Mucosa of rectum (tissue), 2 donors: ENCODE measurements at regions not wholly inside any gene's neighbourhood (a gene's known extent, or its start where the extent isn't known, plus 50 kb on each side); places are given as distances from the start of the nearest gene placed in this dataset.

Experiments
- H3K27ac ChIP-seq, 2 donors: one replicate each; pipeline ENCODE4 v1.7.0; 2013; ENCODE audit warnings: inconsistent platforms in 2 of 2, low read depth in 2 of 2, low read length in 2 of 2
- H3K27me3 ChIP-seq, 2 donors: one replicate each; pipeline ENCODE4 v1.7.0; 2013; ENCODE audit warnings: low read length in 2 of 2; ENCODE audit not compliant: control insufficient read depth in 2 of 2, insufficient read depth in 2 of 2
- H3K36me3 ChIP-seq, 2 donors: one replicate each; pipeline ENCODE4 v1.7.0; 2013; ENCODE audit warnings: low read length in 2 of 2; ENCODE audit not compliant: control insufficient read depth in 2 of 2, insufficient read depth in 2 of 2
- H3K4me1 ChIP-seq, 2 donors: one replicate each; pipeline ENCODE4 v1.7.0; 2013; ENCODE audit warnings: low read length in 2 of 2, mild to moderate bottlenecking in 1 of 2; ENCODE audit not compliant: control insufficient read depth in 2 of 2, insufficient read depth in 2 of 2
- H3K4me3 ChIP-seq, 2 donors: one replicate each; pipeline ENCODE4 v1.7.0; 2013; ENCODE audit warnings: low read length in 2 of 2
- H3K9ac ChIP-seq, 2 donors: one replicate each; pipeline ENCODE4 v1.7.0; 2013; ENCODE audit warnings: low read length in 2 of 2, low read depth in 1 of 2, mild to moderate bottlenecking in 1 of 2
- H3K9me3 ChIP-seq, 2 donors: one replicate each; pipeline ENCODE4 v1.7.0; 2013; ENCODE audit warnings: low read length in 2 of 2; ENCODE audit not compliant: control insufficient read depth in 2 of 2
- donor health status: healthy.
- donor health status: Normal muscosa, but diverticular disease.

GRCh38 chr21:19501115-19501514 lies 1097.5 kb upstream of the TMPRSS15 start:
- peaks cover 3% of the 10 kb centered on the region in 2 donors for H3K9me3 ChIP-seq
- H3K4me1 ChIP-seq: no peaks in the 10 kb centered on the region
- H3K4me3 ChIP-seq: no peak overlapping the region
- H3K27ac ChIP-seq: no peak overlapping the region
- no peak overlapping the region for H3K9ac ChIP-seq
- no peaks in the 10 kb centered on the region for H3K36me3 ChIP-seq
- H3K27me3 ChIP-seq: no peaks in the 10 kb centered on the region

- Histone ChIP-seq H3K27ac (no peak overlapping the region), H3K4me3 (no peak overlapping the region), H3K9me3 (peaks cover 0 to 3% of the 10 kb centered on the region in 2 donors), H3K36me3 (no peaks in the 10 kb centered on the region), H3K4me1 (no peaks in the 10 kb centered on the region), H3K27me3 (no peaks in the 10 kb centered on the region), H3K9ac (no peak overlapping the region)
These were observed 1104.2 kb upstream of the TMPRSS15 start for GRCh38 chr21:19507682-19508260.

GRCh38 chr21:19508442-19508841 lies 1104.9 kb upstream of the TMPRSS15 start:
- Histone ChIP-seq H3K27me3 (no peaks in the 10 kb centered on the region), H3K9me3 (peaks cover 0 to 3% of the 10 kb centered on the region in 2 donors), H3K27ac (no peak overlapping the region), H3K9ac (no peak overlapping the region), H3K4me1 (no peaks in the 10 kb centered on the region), H3K4me3 (no peak overlapping the region), H3K36me3 (no peaks in the 10 kb centered on the region)

- Histone ChIP-seq H3K36me3 (no peaks in the 10 kb centered on the region), H3K4me1 (no peaks in the 10 kb centered on the region), H3K4me3 (no peak overlapping the region), H3K27ac (no peak overlapping the region), H3K9ac (no peak overlapping the region), H3K27me3 (no peaks in the 10 kb centered on the region), H3K9me3 (peaks cover 0 to 6% of the 10 kb centered on the region in 2 donors)
These were observed 1105.3 kb upstream of the TMPRSS15 start for GRCh38 chr21:19508844-19509243.

- Histone ChIP-seq H3K36me3 (no peaks in the 10 kb centered on the region), H3K27ac (no peak overlapping the region), H3K9ac (no peak overlapping the region), H3K4me1 (no peaks in the 10 kb centered on the region), H3K27me3 (no peaks in the 10 kb centered on the region), H3K9me3 (peaks cover 0 to 8% of the 10 kb centered on the region in 2 donors), H3K4me3 (no peak overlapping the region)
These were observed 1106.5 kb upstream of the TMPRSS15 start for GRCh38 chr21:19510057-19510456.

- Histone ChIP-seq H3K4me3 (no peak overlapping the region), H3K27ac (no peak overlapping the region), H3K9ac (no peak overlapping the region), H3K4me1 (no peaks in the 10 kb centered on the region), H3K9me3 (peaks cover 0 to 8% of the 10 kb centered on the region in 2 donors), H3K27me3 (no peaks in the 10 kb centered on the region), H3K36me3 (no peaks in the 10 kb centered on the region)
These were observed 1107.1 kb upstream of the TMPRSS15 start for GRCh38 chr21:19510653-19511052.

GRCh38 chr21:19522381-19522780 lies 1118.8 kb upstream of the TMPRSS15 start:
- Histone ChIP-seq H3K27me3 (no peaks in the 10 kb centered on the region), H3K4me1 (no peaks in the 10 kb centered on the region), H3K27ac (no peak overlapping the region), H3K9ac (no peak overlapping the region), H3K36me3 (no peaks in the 10 kb centered on the region), H3K4me3 (no peak overlapping the region), H3K9me3 (no peaks in the 10 kb centered on the region)

- Histone ChIP-seq H3K4me1 (no peaks in the 10 kb centered on the region), H3K4me3 (no peak overlapping the region), H3K27ac (no peak overlapping the region), H3K27me3 (no peaks in the 10 kb centered on the region), H3K36me3 (no peaks in the 10 kb centered on the region), H3K9ac (no peak overlapping the region), H3K9me3 (no peaks in the 10 kb centered on the region)
These were observed 1119.5 kb upstream of the TMPRSS15 start for GRCh38 chr21:19523061-19523460.

- H3K36me3 ChIP-seq: no peaks in the 10 kb centered on the region
- no peaks in the 10 kb centered on the region for H3K27me3 ChIP-seq
- H3K9ac ChIP-seq: no peak overlapping the region
- no peak overlapping the region for H3K4me3 ChIP-seq
- no peaks in the 10 kb centered on the region for H3K9me3 ChIP-seq
- no peak overlapping the region for H3K27ac ChIP-seq
- no peaks in the 10 kb centered on the region for H3K4me1 ChIP-seq
These were observed 1120.2 kb upstream of the TMPRSS15 start for GRCh38 chr21:19523746-19524145.

- Histone ChIP-seq H3K9ac (no peak overlapping the region), H3K9me3 (no peaks in the 10 kb centered on the region), H3K4me1 (no peaks in the 10 kb centered on the region), H3K27me3 (no peaks in the 10 kb centered on the region), H3K27ac (no peak overlapping the region), H3K4me3 (no peak overlapping the region), H3K36me3 (no peaks in the 10 kb centered on the region)
These were observed 1125.4 kb upstream of the TMPRSS15 start for GRCh38 chr21:19529031-19529430.

GRCh38 chr21:19535356-19535755 lies 1131.8 kb upstream of the TMPRSS15 start:
- Histone ChIP-seq H3K27ac (no peak overlapping the region), H3K9me3 (no peaks in the 10 kb centered on the region), H3K9ac (no peak overlapping the region), H3K4me1 (no peaks in the 10 kb centered on the region), H3K4me3 (no peak overlapping the region), H3K27me3 (no peaks in the 10 kb centered on the region), H3K36me3 (no peaks in the 10 kb centered on the region)
